DND-41 (cell line): ENCODE measurements at regions not wholly inside any gene's neighbourhood (a gene's known extent, or its start where the extent isn't known, plus 50 kb on each side); places are given as distances from the start of the nearest gene placed in this dataset.

Experiments used
- ATAC-seq: fragments of 200-7000 bp; cut with Tn5 transposase; 3 replicates; pipeline ENCODE4 v1.9.1; 2021; ENCODE audit warnings: low read depth; ENCODE audit not compliant: insufficient read depth
- DNase-seq: peaks from one replicate; pipeline ENCODE4 v3.0.0-alpha.2; 2020
- H2AFZ ChIP-seq: 2 replicates; pipeline ENCODE4 v1.6.0; 2012; ENCODE audit warnings: low read depth, low read length
- H3K27ac ChIP-seq: 2 replicates; pipeline ENCODE4 v1.5.1; 2012; ENCODE audit warnings: low read length, inconsistent platforms
- H3K27me3 ChIP-seq: fragments of 200-600 bp; sonication (generic); 2 replicates; pipeline ENCODE4 v1.6.0; 2012; ENCODE audit warnings: low read length, mild to moderate bottlenecking, inconsistent platforms; ENCODE audit not compliant: insufficient read depth, poor library complexity
- H3K36me3 ChIP-seq: 2 replicates; pipeline ENCODE4 v1.5.1; 2012; ENCODE audit warnings: low read length, inconsistent platforms; ENCODE audit not compliant: insufficient read depth
- H3K4me1 ChIP-seq: 2 replicates; pipeline ENCODE4 v1.5.1; 2012; ENCODE audit warnings: mild to moderate bottlenecking, low read length; ENCODE audit not compliant: insufficient read depth
- H3K4me2 ChIP-seq: 2 replicates; pipeline ENCODE4 v1.6.0; 2012; ENCODE audit warnings: mild to moderate bottlenecking, moderate library complexity, low read length, inconsistent platforms; ENCODE audit not compliant: insufficient read depth
- H3K4me3 ChIP-seq, 2 experiments: fragments of 200-600 bp in 1 of 2; shearing (Covaris generic) in 1 of 2; 2 replicates each; pipeline ENCODE4 v1.5.1; 2012 to 2016; ENCODE audit warnings: inconsistent platforms in 2 of 2, low read length in 2 of 2, mild to moderate bottlenecking in 2 of 2, low read depth in 1 of 2, moderate library complexity in 1 of 2
- H3K79me2 ChIP-seq: 2 replicates; pipeline ENCODE4 v1.6.0; 2012; ENCODE audit warnings: low read length, inconsistent platforms; ENCODE audit not compliant: insufficient read depth
- H3K9ac ChIP-seq: 2 replicates; pipeline ENCODE4 v1.6.0; 2012; ENCODE audit warnings: low read depth, mild to moderate bottlenecking, inconsistent platforms, low read length, moderate library complexity
- H3K9me3 ChIP-seq: 2 replicates; pipeline ENCODE4 v1.5.1; 2012; ENCODE audit warnings: low read length, moderate library complexity, mild to moderate bottlenecking, inconsistent platforms; ENCODE audit not compliant: insufficient read depth, severe bottlenecking
- H4K20me1 ChIP-seq: 2 replicates; pipeline ENCODE4 v1.6.0; 2012; ENCODE audit warnings: low read length; ENCODE audit not compliant: insufficient read depth
- EZH2 ChIP-seq: IDR thresholded peaks from 3 replicates; pipeline ENCODE4 v1.6.1; 2012; ENCODE audit warnings: borderline replicate concordance, low read depth, mild to moderate bottlenecking, moderate library complexity, low read length, inconsistent platforms; ENCODE audit not compliant: severe bottlenecking
- TF ChIP-seq, protein P1 (sequence below): IDR thresholded peaks from 2 replicates; pipeline ENCODE4 v1.5.1; 2012; ENCODE audit warnings: borderline replicate concordance, low read length, moderate library complexity, mild to moderate bottlenecking; ENCODE audit not compliant: poor library complexity, severe bottlenecking; ENCODE audit errors: extremely low read depth

DNA sequence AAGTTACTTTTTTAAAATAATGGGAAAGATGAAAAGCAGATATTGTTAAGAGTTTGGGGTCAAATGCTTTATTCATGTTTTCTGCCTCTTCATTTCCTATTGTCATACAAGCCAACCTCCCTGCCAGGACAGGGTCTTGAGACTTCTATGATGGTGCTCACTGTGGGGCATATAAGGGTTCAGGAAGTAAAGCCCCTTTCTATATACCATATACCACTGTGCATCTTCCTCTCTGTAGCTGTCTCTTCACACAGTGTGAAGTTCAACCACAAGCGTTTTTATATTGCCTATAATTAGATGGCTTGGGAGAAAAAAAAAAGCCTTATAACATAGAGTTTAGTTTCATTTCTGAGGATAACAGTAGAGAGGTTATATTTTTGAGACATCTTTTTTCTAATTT is 389.8 kb upstream of the SORCS1 start:
- H3K4me2 ChIP-seq, result no peak overlapping the region
- no peaks in the 10 kb centered on the region for H3K36me3 ChIP-seq
- ATAC-seq (no peak), DNase-seq (no peak)
- no peak overlapping the region for H3K4me3 ChIP-seq
- no peak overlapping the region for H3K27ac ChIP-seq
- H3K79me2 ChIP-seq, result no peaks in the 10 kb centered on the region
- H3K27me3 ChIP-seq, result no peaks in the 10 kb centered on the region
- no peak overlapping the region for H3K9ac ChIP-seq
- TF ChIP-seq, protein P1, sequence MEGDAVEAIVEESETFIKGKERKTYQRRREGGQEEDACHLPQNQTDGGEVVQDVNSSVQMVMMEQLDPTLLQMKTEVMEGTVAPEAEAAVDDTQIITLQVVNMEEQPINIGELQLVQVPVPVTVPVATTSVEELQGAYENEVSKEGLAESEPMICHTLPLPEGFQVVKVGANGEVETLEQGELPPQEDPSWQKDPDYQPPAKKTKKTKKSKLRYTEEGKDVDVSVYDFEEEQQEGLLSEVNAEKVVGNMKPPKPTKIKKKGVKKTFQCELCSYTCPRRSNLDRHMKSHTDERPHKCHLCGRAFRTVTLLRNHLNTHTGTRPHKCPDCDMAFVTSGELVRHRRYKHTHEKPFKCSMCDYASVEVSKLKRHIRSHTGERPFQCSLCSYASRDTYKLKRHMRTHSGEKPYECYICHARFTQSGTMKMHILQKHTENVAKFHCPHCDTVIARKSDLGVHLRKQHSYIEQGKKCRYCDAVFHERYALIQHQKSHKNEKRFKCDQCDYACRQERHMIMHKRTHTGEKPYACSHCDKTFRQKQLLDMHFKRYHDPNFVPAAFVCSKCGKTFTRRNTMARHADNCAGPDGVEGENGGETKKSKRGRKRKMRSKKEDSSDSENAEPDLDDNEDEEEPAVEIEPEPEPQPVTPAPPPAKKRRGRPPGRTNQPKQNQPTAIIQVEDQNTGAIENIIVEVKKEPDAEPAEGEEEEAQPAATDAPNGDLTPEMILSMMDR, result no peak
- no peak for TF ChIP-seq EZH2
- no peaks in the 10 kb centered on the region for H3K4me1 ChIP-seq
- no peaks in the 10 kb centered on the region for H3K9me3 ChIP-seq
- H2AFZ ChIP-seq, result no peak overlapping the region
- no peaks in the 10 kb centered on the region for H4K20me1 ChIP-seq

DNA sequence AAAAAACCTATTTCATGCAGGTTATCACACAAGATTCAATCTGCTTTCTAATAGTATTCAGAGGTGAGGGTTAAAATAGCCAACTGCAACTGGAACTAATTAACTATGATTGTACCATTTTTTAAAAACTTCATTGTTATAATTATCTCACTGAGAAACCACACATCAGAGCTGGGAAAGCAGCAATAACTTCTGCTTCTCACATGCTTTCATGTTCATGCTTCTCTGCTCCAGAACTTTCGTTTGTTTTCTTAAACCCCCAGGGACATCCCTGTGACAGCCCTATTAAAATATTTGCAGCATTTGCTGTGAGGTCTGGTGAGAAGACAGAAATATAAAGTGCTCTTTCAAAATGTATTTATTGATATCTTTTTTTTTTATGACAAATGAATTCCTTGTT is 389.0 kb upstream of the SORCS1 start:
- H3K9me3 ChIP-seq, result no peaks in the 10 kb centered on the region
- TF ChIP-seq, protein P1, result no peak
- TF ChIP-seq EZH2, result no peak
- no peak for ATAC-seq
- H3K4me1 ChIP-seq, result no peaks in the 10 kb centered on the region
- H4K20me1 ChIP-seq, result no peaks in the 10 kb centered on the region
- no peak overlapping the region for H2AFZ ChIP-seq
- H3K4me2 ChIP-seq, result no peak overlapping the region
- H3K36me3 ChIP-seq, result no peaks in the 10 kb centered on the region
- H3K4me3 ChIP-seq, result no peak overlapping the region
- DNase-seq, result no peak
- no peak overlapping the region for H3K27ac ChIP-seq
- H3K27me3 ChIP-seq, result no peaks in the 10 kb centered on the region
- no peaks in the 10 kb centered on the region for H3K79me2 ChIP-seq
- H3K9ac ChIP-seq, result no peak overlapping the region

DNA sequence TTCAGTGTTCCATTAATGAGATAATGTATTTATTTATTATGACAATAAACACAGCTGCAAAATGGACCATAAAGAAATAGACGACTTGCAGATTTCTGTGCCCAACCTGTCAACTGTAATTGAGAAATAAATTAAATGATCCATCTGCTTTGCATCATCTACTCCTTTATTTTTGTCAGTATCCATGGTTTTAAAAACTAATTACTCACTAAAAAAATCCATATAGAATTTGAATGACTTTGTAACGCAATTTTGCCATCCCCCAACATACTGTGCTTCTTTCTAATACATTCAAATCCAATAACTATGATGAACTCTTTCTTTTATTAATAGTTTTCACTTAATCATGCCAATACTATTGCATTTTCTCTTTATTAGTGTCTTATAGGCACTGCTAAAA is 388.5 kb upstream of the SORCS1 start:
- DNase-seq (no peak), ATAC-seq (no peak)
- TF ChIP-seq, protein P1, result no peak
- TF ChIP-seq EZH2, result no peak
- H3K9me3 ChIP-seq, result no peaks in the 10 kb centered on the region
- no peaks in the 10 kb centered on the region for H3K27me3 ChIP-seq
- H3K4me1 ChIP-seq, result no peaks in the 10 kb centered on the region
- H3K79me2 ChIP-seq, result no peaks in the 10 kb centered on the region
- H3K9ac ChIP-seq, result no peak overlapping the region
- H3K4me2 ChIP-seq, result no peak overlapping the region
- H4K20me1 ChIP-seq, result no peaks in the 10 kb centered on the region
- H2AFZ ChIP-seq, result no peak overlapping the region
- H3K36me3 ChIP-seq, result no peaks in the 10 kb centered on the region
- H3K27ac ChIP-seq, result no peak overlapping the region
- H3K4me3 ChIP-seq, result no peak overlapping the region

DNA sequence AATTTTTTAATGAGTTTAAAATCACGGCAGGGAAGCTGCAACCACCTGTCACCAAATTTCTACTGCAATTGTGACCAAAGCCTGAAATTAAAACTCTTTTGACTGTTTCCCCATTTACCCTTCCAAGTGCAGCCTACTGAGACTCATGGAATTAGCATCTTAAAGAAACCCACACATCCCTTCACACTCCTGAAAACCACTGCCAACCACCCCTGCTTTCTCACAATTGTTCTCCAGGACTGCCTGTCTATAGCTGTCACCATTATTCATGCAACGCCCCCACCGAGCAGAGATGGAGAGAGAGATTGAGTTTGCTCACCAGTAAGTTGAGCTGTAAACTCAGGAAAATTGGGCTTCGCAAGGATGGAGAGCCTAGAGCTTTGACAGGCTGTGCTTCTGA is 383.8 kb upstream of the SORCS1 start:
- Histone ChIP-seq H3K4me3 (no peak overlapping the region), H3K4me2 (no peak overlapping the region), H3K79me2 (no peaks in the 10 kb centered on the region), H3K27ac (no peak overlapping the region), H3K9ac (no peak overlapping the region), H3K4me1 (no peaks in the 10 kb centered on the region), H3K36me3 (no peaks in the 10 kb centered on the region), H3K9me3 (peaks cover 4% of the 10 kb centered on the region), H4K20me1 (no peaks in the 10 kb centered on the region), H3K27me3 (no peaks in the 10 kb centered on the region), H2AFZ (no peak overlapping the region)
- ATAC-seq (no peak), DNase-seq (no peak)
- no peak for TF ChIP-seq EZH2
- TF ChIP-seq, protein P1, result no peak
